GM23248 (cell line): ENCODE measurements at regions not wholly inside any gene's neighbourhood (a gene's known extent, or its start where the extent isn't known, plus 50 kb on each side); places are given as distances from the start of the nearest gene placed in this dataset.

Experiments
- EZH2 ChIP-seq: fragments of 200-600 bp; sonication (generic); IDR thresholded peaks from 2 replicates; pipeline ENCODE4 v1.6.1; 2018; ENCODE audit warnings: antibody characterized with exemption, mild to moderate bottlenecking; ENCODE audit not compliant: insufficient read depth, poor library complexity, severe bottlenecking
- EZH2phosphoT487 ChIP-seq: fragments of 200-600 bp; sonication (generic); IDR thresholded peaks from 2 replicates; pipeline ENCODE4 v1.6.1; 2018; ENCODE audit warnings: antibody characterized with exemption, moderate library complexity, mild to moderate bottlenecking, low read depth; ENCODE audit not compliant: insufficient read depth

DNA sequence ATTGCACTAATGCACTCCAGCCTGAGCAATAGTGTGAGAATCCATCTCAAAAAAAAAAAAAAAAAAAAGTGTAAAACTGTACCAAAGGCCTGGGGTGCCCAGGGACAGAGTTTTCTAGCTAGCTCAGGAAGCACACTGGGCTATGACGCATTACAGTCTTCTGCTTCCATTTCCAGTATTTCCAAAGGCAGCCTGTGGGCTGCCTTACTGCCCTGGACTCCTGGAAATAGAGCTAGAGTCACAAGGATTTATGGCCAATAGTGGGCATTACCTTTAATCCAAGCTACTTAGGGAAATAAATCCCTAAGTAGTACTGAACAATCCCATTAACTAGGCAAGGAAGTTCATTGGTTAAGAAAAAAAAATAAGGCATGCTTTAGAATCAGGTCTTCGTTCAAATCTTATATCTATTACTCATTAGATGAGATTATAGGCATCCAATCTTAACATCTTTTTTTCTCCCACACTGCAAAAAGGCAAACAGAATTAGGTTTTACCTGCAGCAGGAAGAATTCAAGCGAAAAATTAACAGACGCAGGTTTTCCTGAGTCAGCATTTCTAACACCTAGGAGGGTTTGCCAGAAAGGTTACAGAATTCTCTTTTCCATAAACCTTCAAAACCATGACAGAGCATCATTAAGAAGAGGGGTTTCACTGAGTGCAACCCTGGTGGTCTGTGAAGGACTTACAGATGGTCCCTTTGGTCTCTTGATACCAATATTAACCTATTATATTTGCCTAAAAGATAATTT, 85.6 kb upstream of the CCDC112 start:
- TF ChIP-seq EZH2 (no peak), EZH2phosphoT487 (no peak)
